HepG2 (cell line): ENCODE measurements at regions not wholly inside any gene's neighbourhood (a gene's known extent, or its start where the extent isn't known, plus 50 kb on each side); places are given as distances from the start of the nearest gene placed in this dataset.

Experiments used
- ATAC-seq: fragments of 200-7000 bp; cut with Tn5 transposase; 3 replicates; pipeline ENCODE4 v1.9.1; 2020; ENCODE audit warnings: mild to moderate bottlenecking, moderate library complexity
- BruUV-seq: library from RNA; stranded (reverse); fragments of 400-500 nt; replicated peaks from 2 replicates; lab custom pipeline; 2021; lab: Mats Ljungman, UMichigan
- CTCF ChIA-PET: fragments of 300-600 bp; formaldehyde crosslinking; extraction: SDS; loops from one replicate; lab custom pipeline; 2021; ENCODE audit warnings: low total read pairs, inconsistent platforms, low intra/inter-chr PET ratio; lab: Yijun Ruan, JAX
- POLR2A ChIA-PET: fragments of 350-600 bp; sonication (Branson Sonifier 250); formaldehyde crosslinking; loops from one replicate; lab custom pipeline; 2020; ENCODE audit warnings: antibody characterized with exemption, inconsistent platforms; lab: Yijun Ruan, JAX
- DNase-seq: peaks from one replicate; pipeline ENCODE4 v3.0.0-alpha.2; 2015; ENCODE audit warnings: low spot score
- FAIRE-seq: peaks from 3 replicates; lab custom pipeline; 2011; peaks lifted over from hg19 to GRCh38; lab: Jason Lieb, UNC
- H2AFZ ChIP-seq: one replicate; pipeline ENCODE4 v1.6.1; 2011; ENCODE audit warnings: low read length, inconsistent platforms
- H3K27ac ChIP-seq: fragments of 300-600 bp; 3 replicates; pipeline ENCODE4 v1.8.0; 2011; ENCODE audit warnings: mixed run types, mild to moderate bottlenecking, mixed read lengths, low read length, inconsistent platforms; ENCODE audit not compliant: insufficient read depth; ENCODE audit errors: extremely low read length
- H3K27me3 ChIP-seq, 2 experiments: fragments of 200-600 bp in 1 of 2; 2 replicates in 1 of 2; 3 replicates in 1 of 2; pipeline versions ENCODE4 v1.6.0 to v1.8.0; 2011; ENCODE audit warnings: low read length in 2 of 2, mild to moderate bottlenecking in 2 of 2, moderate library complexity in 2 of 2, inconsistent platforms in 1 of 2; ENCODE audit not compliant: insufficient read depth in 2 of 2, control insufficient read depth in 1 of 2
- H3K36me3 ChIP-seq, 2 experiments: fragments of 200-600 bp in 1 of 2; replicated peaks in 1 of 2; 2 replicates in 1 of 2; 3 replicates in 1 of 2; pipeline versions ENCODE4 v1.5.1 to v1.8.0; 2011; ENCODE audit warnings: low read length in 2 of 2, inconsistent platforms in 1 of 2; ENCODE audit not compliant: insufficient read depth in 2 of 2, control insufficient read depth in 1 of 2
- H3K4me1 ChIP-seq: 2 replicates; pipeline ENCODE4 v1.5.1; 2012; ENCODE audit warnings: low read length, inconsistent platforms; ENCODE audit not compliant: insufficient read depth
- H3K4me2 ChIP-seq: 2 replicates; pipeline ENCODE4 v1.6.0; 2011; ENCODE audit warnings: low read depth, low read length, inconsistent platforms
- H3K4me3 ChIP-seq, 3 experiments: fragments of 200-600 bp in 1 of 3; sonication (generic), shearing (Covaris generic) in 1 of 3; replicated peaks in 1 of 3; 2 replicates each; pipeline ENCODE4 v1.5.1; 2011 to 2016; ENCODE audit warnings: low read length in 3 of 3, inconsistent platforms in 2 of 3, low read depth in 2 of 3, mild to moderate bottlenecking in 2 of 3, control low read depth in 1 of 3, mixed read lengths in 1 of 3; ENCODE audit not compliant: insufficient read depth in 1 of 3
- H3K79me2 ChIP-seq: one replicate; pipeline ENCODE4 v1.6.1; 2011; ENCODE audit warnings: low read length, inconsistent platforms; ENCODE audit not compliant: insufficient read depth
- H3K9ac ChIP-seq: 2 replicates; pipeline ENCODE4 v1.6.0; 2011; ENCODE audit warnings: mild to moderate bottlenecking, low read depth, low read length, inconsistent platforms; ENCODE audit not compliant: insufficient read depth
- H3K9me3 ChIP-seq: 2 replicates; pipeline ENCODE4 v1.5.1; 2012; ENCODE audit warnings: mild to moderate bottlenecking, low read length
- H4K20me1 ChIP-seq: 2 replicates; pipeline ENCODE4 v1.6.0; 2011; ENCODE audit warnings: inconsistent platforms, mild to moderate bottlenecking, low read length, moderate library complexity; ENCODE audit not compliant: insufficient read depth
- ATF6 ChIP-seq: sonication (generic); formaldehyde crosslinking; conservative IDR thresholded peaks from 2 replicates; pipeline ENCODE4 v1.4.0; 2020; ENCODE audit warnings: missing genetic modification reagents
- CEBPG ChIP-seq: IDR thresholded peaks from 2 replicates; pipeline ENCODE4 v1.6.1; 2016
- EEA1 ChIP-seq: sonication (generic); formaldehyde crosslinking; IDR thresholded peaks from 2 replicates; pipeline ENCODE4 v1.5.1; 2020; ENCODE audit warnings: mild to moderate bottlenecking, missing genetic modification reagents, borderline replicate concordance
- FOXO1 ChIP-seq: sonication (generic); formaldehyde crosslinking; IDR thresholded peaks from 2 replicates; pipeline ENCODE4 v1.4.0; 2020; ENCODE audit warnings: missing genetic modification reagents
- HDAC1 ChIP-seq: sonication (generic); formaldehyde crosslinking; IDR thresholded peaks from 2 replicates; pipeline ENCODE4 v1.5.1; 2020; ENCODE audit warnings: mild to moderate bottlenecking, missing genetic modification reagents
- HNF4A ChIP-seq: sonication (generic); formaldehyde crosslinking; IDR thresholded peaks from 2 replicates; pipeline ENCODE4 v1.4.0; 2020; ENCODE audit warnings: missing genetic modification reagents
- KAT7 ChIP-seq: IDR thresholded peaks from 2 replicates; pipeline ENCODE4 v1.6.1; 2018; ENCODE audit warnings: borderline replicate concordance, missing compliant biosample characterization
- KDM1A ChIP-seq: IDR thresholded peaks from 2 replicates; pipeline ENCODE4 v1.6.1; 2016; ENCODE audit warnings: missing compliant biosample characterization
- NKX3-1 ChIP-seq: sonication (generic); formaldehyde crosslinking; IDR thresholded peaks from 2 replicates; pipeline ENCODE4 v1.5.0; 2020; ENCODE audit warnings: missing genetic modification reagents
- RBM22 ChIP-seq: fragments of 200-400 bp; formaldehyde crosslinking; optimal IDR thresholded peaks from 2 replicates; pipeline ENCODE3; 2017; ENCODE audit warnings: mild to moderate bottlenecking, low read length, moderate library complexity
- SNAPC5 ChIP-seq: sonication (generic); formaldehyde crosslinking; IDR thresholded peaks from 2 replicates; pipeline ENCODE4 v1.8.1; 2023; ENCODE audit warnings: mild to moderate bottlenecking, missing genetic modification reagents, borderline replicate concordance
- ZBTB8A ChIP-seq: sonication (generic); formaldehyde crosslinking; IDR thresholded peaks from 2 replicates; pipeline ENCODE4 v1.4.0; 2020; ENCODE audit warnings: mild to moderate bottlenecking, low read depth, missing genetic modification reagents, borderline replicate concordance
- ZFP36L1 ChIP-seq: sonication (generic); formaldehyde crosslinking; IDR thresholded peaks from 2 replicates; pipeline ENCODE4 v1.8.0; 2022; ENCODE audit warnings: mild to moderate bottlenecking, missing genetic modification reagents, moderate library complexity
- ZFY ChIP-seq: sonication (generic); formaldehyde crosslinking; IDR thresholded peaks from 2 replicates; pipeline ENCODE4 v1.4.0; 2020; ENCODE audit warnings: missing genetic modification reagents
- ZGPAT ChIP-seq: IDR thresholded peaks from 2 replicates; pipeline ENCODE4 v1.6.1; 2016; ENCODE audit warnings: mild to moderate bottlenecking
- ZKSCAN1 ChIP-seq: fragments of 150-350 bp; IDR thresholded peaks from 2 replicates; pipeline ENCODE4 v1.6.1; 2014; ENCODE audit warnings: low read length
- ZNF253 ChIP-seq: sonication (generic); formaldehyde crosslinking; IDR thresholded peaks from 2 replicates; pipeline ENCODE4 v1.8.0; 2022; ENCODE audit warnings: mild to moderate bottlenecking, missing genetic modification reagents, borderline replicate concordance
- ZNF280B ChIP-seq: sonication (generic); formaldehyde crosslinking; IDR thresholded peaks from 2 replicates; pipeline ENCODE4 v1.5.0; 2020; ENCODE audit warnings: missing genetic modification reagents, mild to moderate bottlenecking, borderline replicate concordance
- ZNF33B ChIP-seq: sonication (generic); formaldehyde crosslinking; IDR thresholded peaks from 2 replicates; pipeline ENCODE4 v1.5.1; 2020; ENCODE audit warnings: mild to moderate bottlenecking, missing genetic modification reagents
- ZXDC ChIP-seq: sonication (generic); formaldehyde crosslinking; IDR thresholded peaks from 2 replicates; pipeline ENCODE4 v1.5.0; 2020; ENCODE audit warnings: mild to moderate bottlenecking, missing genetic modification reagents
- WGBS: methylation state at CpG from one replicate; pipeline ENCODE4 v1.1.6; 2017; ENCODE audit warnings: low lambda C conversion rate; 5-methylcytosine and 5-hydroxymethylcytosine counted together
- in situ Hi-C: cut with HindIII; loops from 2 replicates; pipeline ENCODE4 v1.10.0; 2017; ENCODE audit warnings: low pct_unique_long_range_greater_than_20kb; ENCODE audit not compliant: extremely low pct_ligation_motif_present
- intact Hi-C: fragments of 100-400 bp; cut with micrococcal nuclease; formaldehyde crosslinking; loops from one replicate; pipeline ENCODE4 v1.10.0; 2022; ENCODE audit not compliant: unreplicated experiment

- Histone ChIP-seq H2AFZ (no peak overlapping the region), H3K36me3 (no peaks in the 10 kb centered on the region), H3K27ac (no peak overlapping the region), H3K4me3 (no peak overlapping the region), H3K9me3 (peaks cover 30% of the 10 kb centered on the region), H3K9ac (no peak overlapping the region), H3K4me2 (no peak overlapping the region), H3K79me2 (no peaks in the 10 kb centered on the region), H4K20me1 (no peaks in the 10 kb centered on the region), H3K27me3 (no peaks in the 10 kb centered on the region), H3K4me1 (no peaks in the 10 kb centered on the region)
- intact Hi-C loops, result no loop called here
- ATAC-seq, result no peak
- ChIA-PET CTCF (no interaction called here), POLR2A (no interaction called here)
- no TSS peak for BruUV-seq
- WGBS, result 0% methylated on average over 1 of the region's 5 CpGs
- no peak for DNase-seq
- in situ Hi-C loops, result no loop called here
- FAIRE-seq, result no peak
- TF ChIP-seq ZKSCAN1, result no peak
- TF ChIP-seq KAT7 (CRISPR knock-in tag), result no peak
- no peak for TF ChIP-seq CEBPG (CRISPR knock-in tag)
- no peak for TF ChIP-seq HNF4A (CRISPR knock-in tag)
- TF ChIP-seq ZFP36L1 (CRISPR knock-in tag), result no peak
- no peak for TF ChIP-seq ZFY (CRISPR knock-in tag)
- no peak for TF ChIP-seq FOXO1 (CRISPR knock-in tag)
- TF ChIP-seq ZNF280B (CRISPR knock-in tag), result no peak
- TF ChIP-seq ZBTB8A (CRISPR knock-in tag), result no peak
- no peak for TF ChIP-seq ZGPAT (CRISPR knock-in tag)
- TF ChIP-seq SNAPC5, result no peak
- no peak for TF ChIP-seq KDM1A
- no peak for TF ChIP-seq RBM22
- TF ChIP-seq NKX3-1, result no peak
- no peak for TF ChIP-seq HDAC1 (CRISPR knock-in tag)
- no peak for TF ChIP-seq ZNF33B (CRISPR knock-in tag)
- TF ChIP-seq ZNF253 (CRISPR knock-in tag), result no peak
- no peak for TF ChIP-seq ZXDC (CRISPR knock-in tag)
- TF ChIP-seq EEA1 (CRISPR knock-in tag), result no peak
- no peak for TF ChIP-seq ATF6
These were observed 673.1 kb upstream of the FSHR start for GRCh38 chr2:49827366-49827765.
